ENCODE measurements at regions not wholly inside any gene's neighbourhood (a gene's known extent, or its start where the extent isn't known, plus 50 kb on each side); places are given as distances from the start of the nearest gene placed in this dataset.

DNA sequence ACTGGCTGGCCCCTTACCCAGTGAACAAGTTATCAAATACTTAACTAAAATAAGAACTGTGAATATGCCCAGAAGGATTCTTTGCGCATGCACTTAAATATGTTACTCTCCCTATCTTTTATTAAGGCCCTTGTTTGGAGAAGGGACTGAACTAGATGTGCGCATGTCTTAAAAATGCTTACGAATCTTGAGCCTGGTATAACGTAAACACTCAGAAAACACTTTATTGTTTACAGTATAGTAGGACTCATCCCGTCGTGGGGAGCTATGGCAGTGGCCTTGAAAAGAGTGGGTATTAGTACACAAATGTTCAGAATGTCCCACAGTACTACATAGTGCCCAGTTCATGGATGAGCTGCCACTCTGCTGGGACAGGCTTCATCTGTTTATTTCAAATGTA is 75.9 kb upstream of the MAP4K3 start:
- H3K27ac ChIP-seq (ENCODE audit: low read depth, low read length), result no peak overlapping the region
- peaks cover 53 to 72% of the 10 kb centered on the region in 2 donors for H3K4me1 ChIP-seq (ENCODE audit: control insufficient read depth in 1 of 2, insufficient read depth in 2 of 2, low read length in 2 of 2)
- no peak overlapping the region for H3K9ac ChIP-seq (ENCODE audit: low read depth in 1 of 2, low read length in 2 of 2)

GRCh38 chr2:39513641-39514094 is 76.6 kb upstream of the MAP4K3 start:
- Histone ChIP-seq H3K4me3 (ENCODE audit: low read depth in 1 of 2, low read length in 2 of 2) (no peak overlapping the region), H3K4me1 (ENCODE audit: control insufficient read depth in 1 of 2, insufficient read depth in 2 of 2, low read length in 2 of 2) (peaks cover 53 to 71% of the 10 kb centered on the region in 2 donors), H3K27ac (ENCODE audit: low read depth, low read length) (peak overlapping the region; percentile 10), H3K9ac (ENCODE audit: low read depth in 1 of 2, low read length in 2 of 2) (no peak overlapping the region), H3K9me3 (ENCODE audit: control insufficient read depth in 1 of 2, low read length in 2 of 2) (no peaks in the 10 kb centered on the region), H3K27me3 (ENCODE audit: control insufficient read depth in 1 of 2, insufficient read depth in 2 of 2, low read length in 2 of 2) (no peaks in the 10 kb centered on the region), H3K36me3 (ENCODE audit: control insufficient read depth in 1 of 2, insufficient read depth in 2 of 2, low read length in 2 of 2) (no peaks in the 10 kb centered on the region)

More for the DNA sequence above, 75.9 kb upstream of the MAP4K3 start:
- Histone ChIP-seq H3K4me3 (ENCODE audit: low read depth in 1 of 2, low read length in 2 of 2) (no peak overlapping the region), H3K9me3 (ENCODE audit: control insufficient read depth in 1 of 2, low read length in 2 of 2) (no peaks in the 10 kb centered on the region), H3K36me3 (ENCODE audit: control insufficient read depth in 1 of 2, insufficient read depth in 2 of 2, low read length in 2 of 2) (no peaks in the 10 kb centered on the region), H3K27me3 (ENCODE audit: control insufficient read depth in 1 of 2, insufficient read depth in 2 of 2, low read length in 2 of 2) (no peaks in the 10 kb centered on the region)

DNA sequence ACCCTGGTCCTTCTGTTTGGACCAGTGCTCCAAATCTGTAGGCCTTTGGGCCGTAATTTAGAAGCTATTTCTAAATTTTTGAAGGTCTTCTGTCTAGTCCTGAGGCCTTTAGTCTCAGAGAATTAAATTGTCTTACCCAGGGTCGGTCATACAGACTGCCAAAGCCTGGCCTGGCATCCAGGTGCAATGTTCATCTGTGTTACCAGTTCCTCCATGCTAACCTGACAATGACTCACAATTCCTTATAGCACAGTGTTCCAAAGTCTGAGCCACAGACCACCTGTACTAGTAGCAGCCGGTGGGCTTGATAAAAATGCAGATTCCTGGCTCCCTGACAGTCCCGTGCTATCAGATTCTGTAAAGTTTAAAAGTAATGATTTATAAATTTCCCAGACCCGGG is 77.7 kb upstream of the MAP4K3 start:
- Histone ChIP-seq H3K27ac (ENCODE audit: low read depth, low read length) (no peak overlapping the region), H3K9me3 (ENCODE audit: control insufficient read depth in 1 of 2, low read length in 2 of 2) (no peaks in the 10 kb centered on the region), H3K9ac (ENCODE audit: low read depth in 1 of 2, low read length in 2 of 2) (no peak overlapping the region), H3K4me3 (ENCODE audit: low read depth in 1 of 2, low read length in 2 of 2) (no peak overlapping the region), H3K36me3 (ENCODE audit: control insufficient read depth in 1 of 2, insufficient read depth in 2 of 2, low read length in 2 of 2) (no peaks in the 10 kb centered on the region), H3K27me3 (ENCODE audit: control insufficient read depth in 1 of 2, insufficient read depth in 2 of 2, low read length in 2 of 2) (no peaks in the 10 kb centered on the region), H3K4me1 (ENCODE audit: control insufficient read depth in 1 of 2, insufficient read depth in 2 of 2, low read length in 2 of 2) (peaks cover 50 to 64% of the 10 kb centered on the region in 2 donors)

- H3K27ac ChIP-seq (ENCODE audit: low read depth, low read length), result no peak overlapping the region
- no peak overlapping the region for H3K9ac ChIP-seq (ENCODE audit: low read depth in 1 of 2, low read length in 2 of 2)
- peaks cover 44 to 61% of the 10 kb centered on the region in 2 donors for H3K4me1 ChIP-seq (ENCODE audit: control insufficient read depth in 1 of 2, insufficient read depth in 2 of 2, low read length in 2 of 2)
- no peaks in the 10 kb centered on the region for H3K9me3 ChIP-seq (ENCODE audit: control insufficient read depth in 1 of 2, low read length in 2 of 2)
- H3K36me3 ChIP-seq (ENCODE audit: control insufficient read depth in 1 of 2, insufficient read depth in 2 of 2, low read length in 2 of 2), result no peaks in the 10 kb centered on the region
- no peaks in the 10 kb centered on the region for H3K27me3 ChIP-seq (ENCODE audit: control insufficient read depth in 1 of 2, insufficient read depth in 2 of 2, low read length in 2 of 2)
- H3K4me3 ChIP-seq (ENCODE audit: low read depth in 1 of 2, low read length in 2 of 2), result no peak overlapping the region
Measured at GRCh38 chr2:39515273-39515896, 78.3 kb upstream of the MAP4K3 start.

- Histone ChIP-seq H3K27me3 (ENCODE audit: control insufficient read depth in 1 of 2, insufficient read depth in 2 of 2, low read length in 2 of 2) (no peaks in the 10 kb centered on the region), H3K9me3 (ENCODE audit: control insufficient read depth in 1 of 2, low read length in 2 of 2) (peaks cover 2 to 3% of the 10 kb centered on the region in 2 donors), H3K9ac (ENCODE audit: low read depth in 1 of 2, low read length in 2 of 2) (no peak overlapping the region), H3K27ac (ENCODE audit: low read depth, low read length) (no peak overlapping the region), H3K36me3 (ENCODE audit: control insufficient read depth in 1 of 2, insufficient read depth in 2 of 2, low read length in 2 of 2) (no peaks in the 10 kb centered on the region), H3K4me1 (ENCODE audit: control insufficient read depth in 1 of 2, insufficient read depth in 2 of 2, low read length in 2 of 2) (peaks cover 44 to 61% of the 10 kb centered on the region in 2 donors), H3K4me3 (ENCODE audit: low read depth in 1 of 2, low read length in 2 of 2) (no peak overlapping the region)
Measured at GRCh38 chr2:39515897-39516346, 78.8 kb upstream of the MAP4K3 start.

GRCh38 chr2:39516347-39517101 is 79.4 kb upstream of the MAP4K3 start:
- peaks cover 44 to 55% of the 10 kb centered on the region in 2 donors for H3K4me1 ChIP-seq (ENCODE audit: control insufficient read depth in 1 of 2, insufficient read depth in 2 of 2, low read length in 2 of 2)
- H3K27ac ChIP-seq (ENCODE audit: low read depth, low read length), result no peak overlapping the region
- no peaks in the 10 kb centered on the region for H3K27me3 ChIP-seq (ENCODE audit: control insufficient read depth in 1 of 2, insufficient read depth in 2 of 2, low read length in 2 of 2)

DNA sequence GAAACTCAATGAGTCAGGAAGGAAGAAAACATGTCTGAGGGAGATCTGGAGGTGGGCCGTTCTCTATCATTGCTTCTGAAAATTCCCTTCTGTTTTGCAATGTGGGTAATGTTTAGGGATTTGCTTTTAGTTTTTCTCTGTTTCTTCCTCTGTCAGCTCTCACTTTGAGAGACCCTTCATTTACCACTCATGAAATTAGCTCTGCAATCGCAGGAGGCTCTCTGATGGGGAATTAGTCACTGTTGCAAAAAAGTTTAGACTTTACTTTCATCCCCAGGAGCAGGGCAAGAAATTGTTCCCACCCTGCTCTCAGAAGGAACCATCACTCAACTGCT is 80.0 kb upstream of the MAP4K3 start:
- Histone ChIP-seq H3K9ac (ENCODE audit: low read depth in 1 of 2, low read length in 2 of 2) (no peak overlapping the region), H3K4me3 (ENCODE audit: low read depth in 1 of 2, low read length in 2 of 2) (no peak overlapping the region), H3K9me3 (ENCODE audit: control insufficient read depth in 1 of 2, low read length in 2 of 2) (peaks cover 13 to 14% of the 10 kb centered on the region in 2 donors), H3K36me3 (ENCODE audit: control insufficient read depth in 1 of 2, insufficient read depth in 2 of 2, low read length in 2 of 2) (no peaks in the 10 kb centered on the region), H3K27me3 (ENCODE audit: control insufficient read depth in 1 of 2, insufficient read depth in 2 of 2, low read length in 2 of 2) (no peaks in the 10 kb centered on the region), H3K27ac (ENCODE audit: low read depth, low read length) (no peak overlapping the region), H3K4me1 (ENCODE audit: control insufficient read depth in 1 of 2, insufficient read depth in 2 of 2, low read length in 2 of 2) (peaks cover 39 to 49% of the 10 kb centered on the region in 2 donors)

More at GRCh38 chr2:39516347-39517101, 79.4 kb upstream of the MAP4K3 start:
- Histone ChIP-seq H3K9me3 (ENCODE audit: control insufficient read depth in 1 of 2, low read length in 2 of 2) (peaks cover 8 to 9% of the 10 kb centered on the region in 2 donors), H3K36me3 (ENCODE audit: control insufficient read depth in 1 of 2, insufficient read depth in 2 of 2, low read length in 2 of 2) (no peaks in the 10 kb centered on the region), H3K9ac (ENCODE audit: low read depth in 1 of 2, low read length in 2 of 2) (no peak overlapping the region), H3K4me3 (ENCODE audit: low read depth in 1 of 2, low read length in 2 of 2) (no peak overlapping the region)

DNA sequence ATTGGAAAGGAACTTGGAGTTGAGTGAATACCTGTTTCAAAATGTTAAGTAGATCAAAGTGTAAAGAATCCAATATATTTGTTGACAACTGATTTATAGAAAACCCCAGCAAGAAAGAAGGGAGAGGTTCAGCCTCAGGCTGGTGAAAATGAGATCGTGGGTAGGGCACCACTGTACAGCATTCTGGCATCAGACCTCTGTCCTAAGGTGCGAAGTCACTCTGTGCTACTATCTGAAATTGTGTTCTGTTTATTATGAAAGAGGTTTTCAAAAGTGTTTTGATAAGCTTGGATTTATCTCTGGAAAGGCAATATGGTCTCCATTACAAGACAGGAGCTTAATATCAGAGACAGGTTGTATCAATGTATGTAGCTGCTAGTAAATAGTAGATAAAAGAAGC is 80.5 kb upstream of the MAP4K3 start:
- H3K9me3 ChIP-seq (ENCODE audit: control insufficient read depth in 1 of 2, low read length in 2 of 2), result peaks cover 13 to 14% of the 10 kb centered on the region in 2 donors
- no peak overlapping the region for H3K27ac ChIP-seq (ENCODE audit: low read depth, low read length)
- H3K27me3 ChIP-seq (ENCODE audit: control insufficient read depth in 1 of 2, insufficient read depth in 2 of 2, low read length in 2 of 2), result no peaks in the 10 kb centered on the region
- no peak overlapping the region for H3K9ac ChIP-seq (ENCODE audit: low read depth in 1 of 2, low read length in 2 of 2)
- peaks cover 33 to 45% of the 10 kb centered on the region in 2 donors for H3K4me1 ChIP-seq (ENCODE audit: control insufficient read depth in 1 of 2, insufficient read depth in 2 of 2, low read length in 2 of 2)
- H3K4me3 ChIP-seq (ENCODE audit: low read depth in 1 of 2, low read length in 2 of 2), result no peak overlapping the region
- H3K36me3 ChIP-seq (ENCODE audit: control insufficient read depth in 1 of 2, insufficient read depth in 2 of 2, low read length in 2 of 2), result no peaks in the 10 kb centered on the region

DNA sequence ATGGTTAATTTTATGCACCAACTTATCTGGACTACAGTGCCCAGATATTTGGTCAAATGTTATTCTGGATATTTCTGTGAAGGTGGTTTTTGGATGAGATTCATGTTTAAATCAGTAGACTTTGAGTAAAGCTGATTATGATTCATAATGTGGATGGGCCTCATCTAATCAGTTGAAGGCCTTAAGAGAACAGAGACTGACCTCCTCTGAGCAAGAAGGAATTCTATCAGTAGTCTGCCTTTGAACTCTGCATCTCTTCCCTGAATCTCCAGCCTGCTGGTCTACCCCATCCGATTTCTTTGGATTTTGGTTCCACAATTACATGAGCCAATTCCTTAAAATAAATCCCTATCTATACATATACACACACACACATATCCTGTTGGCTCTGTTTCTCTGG is 82.8 kb upstream of the MAP4K3 start:
- Histone ChIP-seq H3K27me3 (ENCODE audit: control insufficient read depth in 1 of 2, insufficient read depth in 2 of 2, low read length in 2 of 2) (no peaks in the 10 kb centered on the region), H3K4me3 (ENCODE audit: low read depth in 1 of 2, low read length in 2 of 2) (no peak overlapping the region), H3K27ac (ENCODE audit: low read depth, low read length) (no peak overlapping the region), H3K36me3 (ENCODE audit: control insufficient read depth in 1 of 2, insufficient read depth in 2 of 2, low read length in 2 of 2) (no peaks in the 10 kb centered on the region), H3K9ac (ENCODE audit: low read depth in 1 of 2, low read length in 2 of 2) (no peak overlapping the region), H3K9me3 (ENCODE audit: control insufficient read depth in 1 of 2, low read length in 2 of 2) (peaks cover 13 to 14% of the 10 kb centered on the region in 2 donors), H3K4me1 (ENCODE audit: control insufficient read depth in 1 of 2, insufficient read depth in 2 of 2, low read length in 2 of 2) (peaks cover 23 to 33% of the 10 kb centered on the region in 2 donors)

DNA sequence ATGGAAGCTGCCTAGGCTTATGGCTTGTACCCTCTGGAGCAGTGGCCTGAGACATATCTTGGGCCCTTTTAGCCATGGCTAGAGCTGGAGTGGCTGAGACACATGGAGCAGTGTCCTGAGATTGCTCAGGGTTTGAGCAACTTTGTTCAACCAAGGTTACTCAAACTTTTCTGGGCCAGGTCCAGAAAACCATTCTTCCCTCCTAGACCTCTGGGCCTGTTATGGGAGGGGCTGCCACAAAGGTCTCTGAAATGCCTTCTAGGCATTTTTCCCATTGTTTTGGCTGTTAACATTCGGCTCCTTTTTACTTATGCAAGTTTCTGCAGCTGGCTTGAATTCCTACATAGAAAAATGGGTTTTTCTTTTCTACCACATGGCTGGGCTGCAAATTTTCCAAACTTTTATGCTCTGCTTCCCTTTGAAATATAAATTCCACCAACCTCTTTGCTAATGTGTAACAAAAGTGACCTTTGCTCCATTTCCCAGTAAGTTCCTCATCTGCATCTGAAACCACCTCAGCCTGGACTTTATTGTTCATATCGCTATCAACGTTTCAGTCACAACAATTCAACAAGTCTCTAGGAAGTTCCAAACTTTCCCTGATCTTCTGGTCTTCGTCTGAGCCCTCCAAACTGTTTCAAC is 84.9 kb upstream of the MAP4K3 start:
- H3K27ac ChIP-seq (ENCODE audit: low read depth, low read length), result no peak overlapping the region
- no peaks in the 10 kb centered on the region for H3K27me3 ChIP-seq (ENCODE audit: control insufficient read depth in 1 of 2, insufficient read depth in 2 of 2, low read length in 2 of 2)
- no peak overlapping the region for H3K9ac ChIP-seq (ENCODE audit: low read depth in 1 of 2, low read length in 2 of 2)
- peaks cover 13 to 14% of the 10 kb centered on the region in 2 donors for H3K9me3 ChIP-seq (ENCODE audit: control insufficient read depth in 1 of 2, low read length in 2 of 2)
- H3K4me3 ChIP-seq (ENCODE audit: low read depth in 1 of 2, low read length in 2 of 2), result no peak overlapping the region
- no peaks in the 10 kb centered on the region for H3K36me3 ChIP-seq (ENCODE audit: control insufficient read depth in 1 of 2, insufficient read depth in 2 of 2, low read length in 2 of 2)
- peaks cover 6 to 14% of the 10 kb centered on the region in 2 donors for H3K4me1 ChIP-seq (ENCODE audit: control insufficient read depth in 1 of 2, insufficient read depth in 2 of 2, low read length in 2 of 2)

Data from duodenal mucosa (tissue), 2 donors.